ENCODE measurements at regions not wholly inside any gene's neighbourhood (a gene's known extent, or its start where the extent isn't known, plus 50 kb on each side); places are given as distances from the start of the nearest gene placed in this dataset.

DNA sequence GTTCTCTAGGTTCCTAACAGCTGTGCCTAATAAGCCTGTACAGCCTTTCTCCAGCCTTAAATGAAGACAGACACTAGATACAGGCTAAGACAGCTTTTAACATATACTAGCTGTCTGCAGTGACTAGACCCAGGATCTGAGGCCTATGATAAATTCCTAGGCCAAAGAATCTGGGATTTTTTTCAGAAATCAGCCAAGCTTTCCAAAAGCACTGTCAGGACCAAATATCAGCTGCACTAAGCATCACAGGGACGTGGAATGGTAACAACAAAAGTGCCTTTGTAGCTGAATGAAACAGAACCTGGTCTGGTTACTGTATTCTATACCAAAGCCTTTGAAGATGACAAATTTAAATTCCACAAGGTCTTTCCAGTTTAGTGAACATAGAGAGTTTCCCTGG is 77.9 kb upstream of the DOCK9 start:
- H3K27me3 ChIP-seq (ENCODE audit: control insufficient read depth, insufficient read depth, low read length), result no peaks in the 10 kb centered on the region
- H3K9ac ChIP-seq (ENCODE audit: low read length), result no peak overlapping the region
- H3K4me3 ChIP-seq (ENCODE audit: low read length), result no peak overlapping the region
- no peak overlapping the region for H3K27ac ChIP-seq (ENCODE audit: low read length)
- peaks cover 4% of the 10 kb centered on the region for H3K4me1 ChIP-seq (ENCODE audit: control insufficient read depth, low read depth, low read length)
- H3K9me3 ChIP-seq (ENCODE audit: control insufficient read depth, low read depth, low read length), result no peaks in the 10 kb centered on the region
- no peaks in the 10 kb centered on the region for H3K36me3 ChIP-seq (ENCODE audit: control insufficient read depth, low read depth, low read length)

- H3K9me3 ChIP-seq (ENCODE audit: control insufficient read depth, low read depth, low read length), result no peaks in the 10 kb centered on the region
- no peak overlapping the region for H3K27ac ChIP-seq (ENCODE audit: low read length)
- H3K4me1 ChIP-seq (ENCODE audit: control insufficient read depth, low read depth, low read length), result peaks cover 4% of the 10 kb centered on the region
- no peaks in the 10 kb centered on the region for H3K36me3 ChIP-seq (ENCODE audit: control insufficient read depth, low read depth, low read length)
- no peaks in the 10 kb centered on the region for H3K27me3 ChIP-seq (ENCODE audit: control insufficient read depth, insufficient read depth, low read length)
- H3K4me3 ChIP-seq (ENCODE audit: low read length), result no peak overlapping the region
- no peak overlapping the region for H3K9ac ChIP-seq (ENCODE audit: low read length)
Measured at GRCh38 chr13:99056381-99057014, 78.6 kb upstream of the DOCK9 start.

DNA sequence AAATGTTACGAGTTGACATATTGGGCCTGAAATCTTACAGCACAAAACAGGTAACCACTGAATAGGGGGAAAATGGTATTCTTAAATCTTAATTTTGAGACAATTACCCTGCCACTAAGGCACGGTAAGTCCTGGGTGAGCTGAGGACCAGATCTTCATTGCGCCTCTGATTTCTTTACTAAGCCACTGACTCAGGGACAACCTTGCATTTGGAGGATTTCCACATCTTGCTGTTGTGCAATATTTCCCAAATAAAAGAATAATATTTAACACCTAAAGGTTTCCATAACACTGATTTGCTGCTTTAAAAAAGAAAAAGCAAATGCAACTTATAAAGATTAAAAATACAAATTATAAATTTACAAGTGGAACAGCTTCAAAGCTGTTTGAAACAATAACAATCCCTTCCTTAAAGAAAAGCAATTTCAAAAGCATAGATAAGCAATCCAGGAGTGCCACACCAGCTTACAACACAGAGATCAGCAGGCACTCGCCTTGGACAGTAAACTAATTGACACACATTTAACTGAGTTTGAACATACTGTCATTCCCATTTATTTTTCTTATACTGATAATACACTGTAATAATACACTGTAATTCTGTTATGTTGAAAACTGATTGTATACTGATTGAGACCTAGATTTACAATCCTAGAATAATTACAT is 79.6 kb upstream of the DOCK9 start:
- H3K36me3 ChIP-seq (ENCODE audit: control insufficient read depth, low read depth, low read length), result no peaks in the 10 kb centered on the region
- H3K9me3 ChIP-seq (ENCODE audit: control insufficient read depth, low read depth, low read length), result no peaks in the 10 kb centered on the region
- H3K27me3 ChIP-seq (ENCODE audit: control insufficient read depth, insufficient read depth, low read length), result no peaks in the 10 kb centered on the region
- H3K4me1 ChIP-seq (ENCODE audit: control insufficient read depth, low read depth, low read length), result peaks cover 4% of the 10 kb centered on the region
- H3K27ac ChIP-seq (ENCODE audit: low read length), result no peak overlapping the region
- H3K4me3 ChIP-seq (ENCODE audit: low read length), result no peak overlapping the region
- H3K9ac ChIP-seq (ENCODE audit: low read length), result no peak overlapping the region

- Histone ChIP-seq H3K27me3 (ENCODE audit: control insufficient read depth, insufficient read depth, low read length) (no peaks in the 10 kb centered on the region), H3K9me3 (ENCODE audit: control insufficient read depth, low read depth, low read length) (no peaks in the 10 kb centered on the region), H3K27ac (ENCODE audit: low read length) (no peak overlapping the region), H3K4me3 (ENCODE audit: low read length) (no peak overlapping the region), H3K36me3 (ENCODE audit: control insufficient read depth, low read depth, low read length) (no peaks in the 10 kb centered on the region), H3K9ac (ENCODE audit: low read length) (no peak overlapping the region), H3K4me1 (ENCODE audit: control insufficient read depth, low read depth, low read length) (peaks cover 4% of the 10 kb centered on the region)
Measured at GRCh38 chr13:99058527-99059495, 80.9 kb upstream of the DOCK9 start.

GRCh38 chr13:99059498-99060075 is 81.7 kb upstream of the DOCK9 start:
- Histone ChIP-seq H3K36me3 (ENCODE audit: control insufficient read depth, low read depth, low read length) (no peaks in the 10 kb centered on the region), H3K27ac (ENCODE audit: low read length) (no peak overlapping the region), H3K4me3 (ENCODE audit: low read length) (no peak overlapping the region), H3K4me1 (ENCODE audit: control insufficient read depth, low read depth, low read length) (peaks cover 4% of the 10 kb centered on the region), H3K27me3 (ENCODE audit: control insufficient read depth, insufficient read depth, low read length) (no peaks in the 10 kb centered on the region), H3K9ac (ENCODE audit: low read length) (no peak overlapping the region), H3K9me3 (ENCODE audit: control insufficient read depth, low read depth, low read length) (no peaks in the 10 kb centered on the region)

- Histone ChIP-seq H3K9me3 (ENCODE audit: control insufficient read depth, low read depth, low read length) (no peaks in the 10 kb centered on the region), H3K4me1 (ENCODE audit: control insufficient read depth, low read depth, low read length) (no peaks in the 10 kb centered on the region), H3K36me3 (ENCODE audit: control insufficient read depth, low read depth, low read length) (no peaks in the 10 kb centered on the region), H3K27ac (ENCODE audit: low read length) (no peak overlapping the region), H3K9ac (ENCODE audit: low read length) (no peak overlapping the region), H3K27me3 (ENCODE audit: control insufficient read depth, insufficient read depth, low read length) (no peaks in the 10 kb centered on the region), H3K4me3 (ENCODE audit: low read length) (no peak overlapping the region)
Measured at GRCh38 chr13:99061411-99061810, 83.5 kb upstream of the DOCK9 start.

GRCh38 chr13:99062593-99062992 is 84.7 kb upstream of the DOCK9 start:
- H3K9me3 ChIP-seq (ENCODE audit: control insufficient read depth, low read depth, low read length), result no peaks in the 10 kb centered on the region
- peaks cover 4% of the 10 kb centered on the region for H3K4me1 ChIP-seq (ENCODE audit: control insufficient read depth, low read depth, low read length)
- H3K36me3 ChIP-seq (ENCODE audit: control insufficient read depth, low read depth, low read length), result no peaks in the 10 kb centered on the region
- no peaks in the 10 kb centered on the region for H3K27me3 ChIP-seq (ENCODE audit: control insufficient read depth, insufficient read depth, low read length)
- no peak overlapping the region for H3K27ac ChIP-seq (ENCODE audit: low read length)
- no peak overlapping the region for H3K9ac ChIP-seq (ENCODE audit: low read length)
- H3K4me3 ChIP-seq (ENCODE audit: low read length), result no peak overlapping the region

GRCh38 chr13:99063178-99063577 is 85.3 kb upstream of the DOCK9 start:
- no peak overlapping the region for H3K27ac ChIP-seq (ENCODE audit: low read length)
- H3K36me3 ChIP-seq (ENCODE audit: control insufficient read depth, low read depth, low read length), result no peaks in the 10 kb centered on the region
- no peaks in the 10 kb centered on the region for H3K9me3 ChIP-seq (ENCODE audit: control insufficient read depth, low read depth, low read length)
- H3K4me3 ChIP-seq (ENCODE audit: low read length), result no peak overlapping the region
- H3K27me3 ChIP-seq (ENCODE audit: control insufficient read depth, insufficient read depth, low read length), result no peaks in the 10 kb centered on the region
- H3K9ac ChIP-seq (ENCODE audit: low read length), result no peak overlapping the region
- peaks cover 4% of the 10 kb centered on the region for H3K4me1 ChIP-seq (ENCODE audit: control insufficient read depth, low read depth, low read length)

DNA sequence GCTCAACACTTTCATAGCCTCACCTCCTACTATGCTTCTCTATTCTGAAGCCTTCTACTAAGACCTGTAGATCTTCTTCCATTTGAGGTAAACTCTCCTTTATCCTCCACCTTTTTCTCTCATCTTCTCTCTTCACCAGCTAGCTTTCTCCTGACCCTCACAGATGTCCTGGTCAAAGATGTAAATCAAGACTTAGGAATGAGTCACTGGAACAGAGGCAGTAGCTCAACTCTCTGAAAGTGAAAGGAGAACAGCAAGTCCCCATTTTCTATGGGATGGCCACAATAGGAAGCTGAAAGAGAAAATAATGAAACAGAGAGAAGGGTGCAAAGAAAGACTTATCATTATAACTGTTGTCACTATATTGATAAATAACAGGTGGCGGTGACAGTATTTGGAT is 86.1 kb upstream of the DOCK9 start:
- Histone ChIP-seq H3K27me3 (ENCODE audit: control insufficient read depth, insufficient read depth, low read length) (no peaks in the 10 kb centered on the region), H3K9me3 (ENCODE audit: control insufficient read depth, low read depth, low read length) (no peaks in the 10 kb centered on the region), H3K4me1 (ENCODE audit: control insufficient read depth, low read depth, low read length) (peaks cover 4% of the 10 kb centered on the region), H3K9ac (ENCODE audit: low read length) (no peak overlapping the region), H3K27ac (ENCODE audit: low read length) (no peak overlapping the region), H3K4me3 (ENCODE audit: low read length) (no peak overlapping the region), H3K36me3 (ENCODE audit: control insufficient read depth, low read depth, low read length) (no peaks in the 10 kb centered on the region)

DNA sequence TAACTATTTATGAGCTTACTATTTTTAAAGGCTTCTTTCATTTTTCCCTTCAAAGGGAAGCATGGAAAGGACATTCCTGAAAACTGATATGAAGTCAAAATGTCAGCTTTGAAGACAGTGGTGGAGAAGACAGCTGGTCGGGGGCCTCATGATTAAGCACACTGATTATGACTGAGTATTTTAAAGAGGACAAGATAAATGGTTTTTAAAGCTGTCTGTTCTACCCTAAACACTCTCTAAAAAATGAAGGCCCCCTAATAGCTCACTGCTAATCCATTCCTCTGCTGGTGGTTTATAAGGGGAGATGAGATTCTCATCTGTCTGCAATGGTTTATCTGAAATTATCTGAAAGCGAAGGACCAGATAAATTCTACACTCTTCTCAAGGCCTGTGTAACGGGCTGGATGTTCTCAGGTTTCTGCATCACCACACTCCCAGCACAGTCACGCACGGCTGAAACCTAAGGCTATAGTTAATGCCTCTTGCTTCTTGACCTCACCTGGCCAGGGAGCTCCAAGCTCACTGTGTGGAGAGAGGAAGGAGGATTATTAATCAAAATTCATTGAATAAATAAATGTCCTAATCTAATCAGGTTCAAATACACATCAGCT is 86.9 kb upstream of the DOCK9 start:
- Histone ChIP-seq H3K27ac (ENCODE audit: low read length) (no peak overlapping the region), H3K4me1 (ENCODE audit: control insufficient read depth, low read depth, low read length) (peaks cover 4% of the 10 kb centered on the region), H3K27me3 (ENCODE audit: control insufficient read depth, insufficient read depth, low read length) (no peaks in the 10 kb centered on the region), H3K4me3 (ENCODE audit: low read length) (no peak overlapping the region), H3K9me3 (ENCODE audit: control insufficient read depth, low read depth, low read length) (no peaks in the 10 kb centered on the region), H3K9ac (ENCODE audit: low read length) (no peak overlapping the region), H3K36me3 (ENCODE audit: control insufficient read depth, low read depth, low read length) (no peaks in the 10 kb centered on the region)

Measured in iPS-18a (cell line).